ENCODE measurements at regions not wholly inside any gene's neighbourhood (a gene's known extent, or its start where the extent isn't known, plus 50 kb on each side); places are given as distances from the start of the nearest gene placed in this dataset.

DNA sequence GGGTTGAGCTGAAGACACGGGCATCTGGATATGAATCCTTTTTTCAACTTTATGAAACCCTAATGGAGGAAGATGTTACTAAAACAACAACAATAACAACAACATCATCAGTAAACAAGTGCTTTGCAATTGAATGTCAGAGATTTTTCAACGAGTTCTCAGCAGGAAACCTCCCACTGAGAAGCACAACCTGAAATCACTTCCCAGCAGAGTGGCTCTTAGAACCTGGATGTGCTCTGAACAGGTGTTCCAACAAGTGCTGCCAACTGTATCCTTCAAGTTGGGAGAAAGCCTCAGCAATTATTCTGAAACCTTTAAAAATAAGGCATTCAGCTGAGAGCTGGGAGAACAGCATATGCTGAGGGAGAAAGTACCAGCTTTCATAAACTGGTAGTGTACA is 1622.7 kb upstream of the CELF4 start:
- H3K9me2 ChIP-seq (replicated peaks; ENCODE audit: low read length): no peaks in the 10 kb centered on the region
- no peaks in the 10 kb centered on the region for H3K36me3 ChIP-seq (ENCODE audit: low read depth, low read length)
- no peak overlapping the region for H3K4me2 ChIP-seq (ENCODE audit: low read length)
- no peaks in the 10 kb centered on the region for H3F3A ChIP-seq (ENCODE audit: low read length, unreplicated experiment)
- no peak for DNase-seq
- no peaks in the 10 kb centered on the region for H3K9me3 ChIP-seq (ENCODE audit: low read length)
- intact Hi-C loops (cut with micrococcal nuclease): no loop called here
- no peaks in the 10 kb centered on the region for H3K4me1 ChIP-seq (ENCODE audit: insufficient read depth, low read length)
- CTCF ChIA-PET: no interaction called here
- no peaks in the 10 kb centered on the region for H4K20me1 ChIP-seq (ENCODE audit: low read length)
- no peak for TF ChIP-seq EZH2 (IDR thresholded peaks at IDR 0.05; ENCODE audit: low read length, unreplicated experiment)
- H3K79me2 ChIP-seq (ENCODE audit: low read length): no peaks in the 10 kb centered on the region
- no peaks in the 10 kb centered on the region for H3K27me3 ChIP-seq (ENCODE audit: low read length)
- H3K27ac ChIP-seq (ENCODE audit: low read length): no peak overlapping the region
- H2AFZ ChIP-seq (ENCODE audit: low read length): no peak overlapping the region
- no peak overlapping the region for H3K9ac ChIP-seq (ENCODE audit: low read length)
- POLR2A ChIA-PET (ENCODE audit: unreplicated experiment): no interaction called here
- ATAC-seq: no peak
- no TSS peak for BruUV-seq (replicated peaks)
- no peak overlapping the region for H3K4me3 ChIP-seq (ENCODE audit: low read length)

DNA sequence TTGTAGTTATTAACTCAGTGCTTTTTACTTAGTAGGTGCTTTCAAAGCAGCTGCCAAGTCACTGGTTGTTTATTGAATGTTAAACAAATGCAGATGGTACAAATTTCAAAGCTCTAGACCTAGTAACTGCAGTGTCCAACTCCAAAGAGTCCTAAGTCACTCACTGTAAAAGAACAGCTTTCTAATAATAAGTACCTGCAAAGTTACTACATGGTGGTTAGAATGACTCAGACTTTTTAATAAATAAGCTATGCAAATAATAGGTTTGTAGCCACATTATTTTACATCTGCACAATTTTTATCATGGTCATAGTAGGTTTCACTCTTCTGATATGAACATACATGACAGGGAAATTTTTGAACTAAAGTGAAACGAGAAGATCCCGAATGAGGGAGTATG is 1620.4 kb upstream of the CELF4 start:
- no peak overlapping the region for H3K4me2 ChIP-seq (ENCODE audit: low read length)
- ChIA-PET POLR2A (ENCODE audit: unreplicated experiment) (no interaction called here), CTCF (no interaction called here)
- no peak overlapping the region for H3K4me3 ChIP-seq (ENCODE audit: low read length)
- H3F3A ChIP-seq (ENCODE audit: low read length, unreplicated experiment): no peaks in the 10 kb centered on the region
- no peak overlapping the region for H3K9ac ChIP-seq (ENCODE audit: low read length)
- intact Hi-C loops (cut with micrococcal nuclease): no loop called here
- no peak overlapping the region for H3K27ac ChIP-seq (ENCODE audit: low read length)
- no peaks in the 10 kb centered on the region for H3K79me2 ChIP-seq (ENCODE audit: low read length)
- peak; percentile 64 for ATAC-seq
- no peaks in the 10 kb centered on the region for H3K36me3 ChIP-seq (ENCODE audit: low read depth, low read length)
- H2AFZ ChIP-seq (ENCODE audit: low read length): no peak overlapping the region
- no peaks in the 10 kb centered on the region for H3K9me2 ChIP-seq (replicated peaks; ENCODE audit: low read length)
- BruUV-seq (replicated peaks): no TSS peak
- TF ChIP-seq EZH2phosphoT487 (IDR thresholded peaks at IDR 0.05; ENCODE audit: borderline replicate concordance, low read length) (no peak), EZH2 (IDR thresholded peaks at IDR 0.05; ENCODE audit: low read length, unreplicated experiment) (no peak)
- TF ChIP-seq, protein P1, sequence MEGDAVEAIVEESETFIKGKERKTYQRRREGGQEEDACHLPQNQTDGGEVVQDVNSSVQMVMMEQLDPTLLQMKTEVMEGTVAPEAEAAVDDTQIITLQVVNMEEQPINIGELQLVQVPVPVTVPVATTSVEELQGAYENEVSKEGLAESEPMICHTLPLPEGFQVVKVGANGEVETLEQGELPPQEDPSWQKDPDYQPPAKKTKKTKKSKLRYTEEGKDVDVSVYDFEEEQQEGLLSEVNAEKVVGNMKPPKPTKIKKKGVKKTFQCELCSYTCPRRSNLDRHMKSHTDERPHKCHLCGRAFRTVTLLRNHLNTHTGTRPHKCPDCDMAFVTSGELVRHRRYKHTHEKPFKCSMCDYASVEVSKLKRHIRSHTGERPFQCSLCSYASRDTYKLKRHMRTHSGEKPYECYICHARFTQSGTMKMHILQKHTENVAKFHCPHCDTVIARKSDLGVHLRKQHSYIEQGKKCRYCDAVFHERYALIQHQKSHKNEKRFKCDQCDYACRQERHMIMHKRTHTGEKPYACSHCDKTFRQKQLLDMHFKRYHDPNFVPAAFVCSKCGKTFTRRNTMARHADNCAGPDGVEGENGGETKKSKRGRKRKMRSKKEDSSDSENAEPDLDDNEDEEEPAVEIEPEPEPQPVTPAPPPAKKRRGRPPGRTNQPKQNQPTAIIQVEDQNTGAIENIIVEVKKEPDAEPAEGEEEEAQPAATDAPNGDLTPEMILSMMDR (conservative IDR thresholded peaks at IDR 0.05; ENCODE audit: low read depth, low read length): no peak
- no peaks in the 10 kb centered on the region for H3K4me1 ChIP-seq (ENCODE audit: insufficient read depth, low read length)
- no peak for DNase-seq
- H3K9me3 ChIP-seq (ENCODE audit: low read length): no peaks in the 10 kb centered on the region
- H4K20me1 ChIP-seq (ENCODE audit: low read length): no peaks in the 10 kb centered on the region
- H3K27me3 ChIP-seq (ENCODE audit: low read length): no peaks in the 10 kb centered on the region

DNA sequence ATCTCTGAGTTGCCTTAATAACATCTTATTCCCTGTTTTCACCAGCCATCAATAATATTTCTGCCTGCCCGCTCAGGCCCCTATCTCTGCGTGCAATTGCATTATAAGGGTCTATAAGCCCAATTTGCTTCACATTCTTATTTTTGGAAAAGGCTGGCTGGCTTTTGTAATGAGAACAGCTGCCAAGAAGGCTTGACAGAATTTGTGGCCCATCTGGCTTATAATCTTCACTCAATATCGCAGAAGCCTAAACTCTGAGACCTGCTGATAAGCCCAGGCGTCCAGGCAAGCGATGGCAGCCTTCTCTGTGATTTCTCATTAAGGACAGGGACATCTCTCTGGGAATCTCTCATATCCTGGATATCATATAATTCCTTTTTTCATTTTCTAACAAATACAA is 1618.6 kb upstream of the CELF4 start:
- Histone ChIP-seq H3K4me3 (ENCODE audit: low read length) (no peak overlapping the region), H3K27me3 (ENCODE audit: low read length) (no peaks in the 10 kb centered on the region), H2AFZ (ENCODE audit: low read length) (no peak overlapping the region), H3K79me2 (ENCODE audit: low read length) (no peaks in the 10 kb centered on the region), H3K9me2 (replicated peaks; ENCODE audit: low read length) (no peaks in the 10 kb centered on the region), H3K27ac (ENCODE audit: low read length) (no peak overlapping the region), H3K9me3 (ENCODE audit: low read length) (no peaks in the 10 kb centered on the region), H4K20me1 (ENCODE audit: low read length) (no peaks in the 10 kb centered on the region), H3F3A (ENCODE audit: low read length, unreplicated experiment) (no peaks in the 10 kb centered on the region), H3K4me2 (ENCODE audit: low read length) (no peak overlapping the region), H3K36me3 (ENCODE audit: low read depth, low read length) (no peaks in the 10 kb centered on the region), H3K9ac (ENCODE audit: low read length) (no peak overlapping the region), H3K4me1 (ENCODE audit: insufficient read depth, low read length) (no peaks in the 10 kb centered on the region)
- ATAC-seq: no peak
- BruUV-seq (replicated peaks): no TSS peak
- ChIA-PET POLR2A (ENCODE audit: unreplicated experiment) (no interaction called here), CTCF (no interaction called here)
- TF ChIP-seq, protein P1 (conservative IDR thresholded peaks at IDR 0.05; ENCODE audit: low read depth, low read length): no peak
- TF ChIP-seq EZH2 (IDR thresholded peaks at IDR 0.05; ENCODE audit: low read length, unreplicated experiment) (no peak), EZH2phosphoT487 (IDR thresholded peaks at IDR 0.05; ENCODE audit: borderline replicate concordance, low read length) (no peak)
- DNase-seq: no peak
- intact Hi-C loops (cut with micrococcal nuclease): no loop called here
